OCI-LY3 (cell line): ENCODE measurements at regions not wholly inside any gene's neighbourhood (a gene's known extent, or its start where the extent isn't known, plus 50 kb on each side); places are given as distances from the start of the nearest gene placed in this dataset.

Experiments
- EZH2phosphoT487 ChIP-seq: fragments of 200-600 bp; shearing (Covaris generic); IDR thresholded peaks from 2 replicates; pipeline ENCODE4 v1.6.1; 2018; ENCODE audit warnings: antibody characterized with exemption, mixed run types, low read depth
- TF ChIP-seq, protein P1 (sequence below): fragments of 200-600, 300-600 bp; sonication (generic); IDR thresholded peaks from 2 replicates; pipeline ENCODE4 v1.5.1; 2014; ENCODE audit warnings: antibody characterized with exemption, low read length, low read depth

DNA sequence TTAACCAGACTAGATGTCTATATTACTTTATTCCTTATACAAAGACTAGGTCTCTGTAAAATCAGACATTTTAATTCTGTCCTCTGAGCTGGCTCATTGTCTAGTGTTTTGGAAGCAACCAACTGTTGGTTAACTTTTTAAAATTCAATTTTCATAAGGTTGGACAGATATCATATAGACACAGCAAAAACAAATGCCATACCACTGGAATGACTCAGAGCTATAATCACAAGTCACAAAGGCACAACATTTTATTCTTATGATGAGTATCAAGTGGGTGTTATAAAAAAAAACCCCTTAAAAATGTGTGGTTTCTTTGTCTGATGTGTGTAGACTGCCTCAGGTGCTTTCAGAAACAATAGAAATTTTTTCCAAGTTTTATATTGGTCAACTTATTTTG, 296.2 kb upstream of the MARCKS start:
- TF ChIP-seq, protein P1, sequence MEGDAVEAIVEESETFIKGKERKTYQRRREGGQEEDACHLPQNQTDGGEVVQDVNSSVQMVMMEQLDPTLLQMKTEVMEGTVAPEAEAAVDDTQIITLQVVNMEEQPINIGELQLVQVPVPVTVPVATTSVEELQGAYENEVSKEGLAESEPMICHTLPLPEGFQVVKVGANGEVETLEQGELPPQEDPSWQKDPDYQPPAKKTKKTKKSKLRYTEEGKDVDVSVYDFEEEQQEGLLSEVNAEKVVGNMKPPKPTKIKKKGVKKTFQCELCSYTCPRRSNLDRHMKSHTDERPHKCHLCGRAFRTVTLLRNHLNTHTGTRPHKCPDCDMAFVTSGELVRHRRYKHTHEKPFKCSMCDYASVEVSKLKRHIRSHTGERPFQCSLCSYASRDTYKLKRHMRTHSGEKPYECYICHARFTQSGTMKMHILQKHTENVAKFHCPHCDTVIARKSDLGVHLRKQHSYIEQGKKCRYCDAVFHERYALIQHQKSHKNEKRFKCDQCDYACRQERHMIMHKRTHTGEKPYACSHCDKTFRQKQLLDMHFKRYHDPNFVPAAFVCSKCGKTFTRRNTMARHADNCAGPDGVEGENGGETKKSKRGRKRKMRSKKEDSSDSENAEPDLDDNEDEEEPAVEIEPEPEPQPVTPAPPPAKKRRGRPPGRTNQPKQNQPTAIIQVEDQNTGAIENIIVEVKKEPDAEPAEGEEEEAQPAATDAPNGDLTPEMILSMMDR = no peak
- TF ChIP-seq EZH2phosphoT487 = no peak
